Neural crest cell (in vitro differentiated cells): ENCODE measurements at regions not wholly inside any gene's neighbourhood (a gene's known extent, or its start where the extent isn't known, plus 50 kb on each side); places are given as distances from the start of the nearest gene placed in this dataset.

Source experiments
- DNase-seq: peaks from one replicate; pipeline ENCODE4 v3.0.0; 2021; ENCODE audit warnings: low read depth, mixed read lengths, low spot score
- H3K27ac Mint-ChIP-seq: one replicate; pipeline ENCODE4 v1.8.0; 2021; ENCODE audit warnings: mild to moderate bottlenecking, mixed read lengths; ENCODE audit not compliant: unreplicated experiment
- H3K27me3 Mint-ChIP-seq: 2 replicates; pipeline ENCODE4 v1.8.0; 2021; ENCODE audit warnings: low read depth, mild to moderate bottlenecking, mixed read lengths
- H3K36me3 Mint-ChIP-seq: 2 replicates; pipeline ENCODE4 v1.8.0; 2021; ENCODE audit warnings: low read depth, mild to moderate bottlenecking, mixed read lengths
- H3K4me1 Mint-ChIP-seq: 2 replicates; pipeline ENCODE4 v1.8.0; 2021; ENCODE audit warnings: mixed read lengths
- H3K4me3 Mint-ChIP-seq: one replicate; pipeline ENCODE4 v1.8.0; 2021; ENCODE audit warnings: mild to moderate bottlenecking, mixed read lengths
- H3K9me3 Mint-ChIP-seq: 2 replicates; pipeline ENCODE4 v1.8.0; 2021; ENCODE audit warnings: mixed read lengths
- CTCF ChIP-seq: fragments of 200-600 bp; sonication (generic); conservative IDR thresholded peaks from 2 replicates; pipeline ENCODE4 v1.5.0; 2021; ENCODE audit warnings: antibody characterized with exemption, mild to moderate bottlenecking

GRCh38 chr1:232385221-232385620, 244.7 kb downstream of the SIPA1L2 start:
- peak overlapping the region; percentile 95 for H3K27ac Mint-ChIP-seq
- H3K4me3 Mint-ChIP-seq: no peak overlapping the region
- no peak for TF ChIP-seq CTCF
- H3K36me3 Mint-ChIP-seq: no peaks in the 10 kb centered on the region
- H3K9me3 Mint-ChIP-seq: no peaks in the 10 kb centered on the region
- peaks cover 13% of the 10 kb centered on the region for H3K4me1 Mint-ChIP-seq
- DNase-seq: no peak
- H3K27me3 Mint-ChIP-seq: no peaks in the 10 kb centered on the region

GRCh38 chr1:232384171-232384883, 245.6 kb downstream of the SIPA1L2 start:
- H3K4me1 Mint-ChIP-seq: peaks cover 12% of the 10 kb centered on the region
- H3K27me3 Mint-ChIP-seq: no peaks in the 10 kb centered on the region
- H3K36me3 Mint-ChIP-seq: no peaks in the 10 kb centered on the region
- no peak for TF ChIP-seq CTCF
- H3K27ac Mint-ChIP-seq: no peak overlapping the region
- no peaks in the 10 kb centered on the region for H3K9me3 Mint-ChIP-seq
- no peak overlapping the region for H3K4me3 Mint-ChIP-seq
- no peak for DNase-seq

DNA sequence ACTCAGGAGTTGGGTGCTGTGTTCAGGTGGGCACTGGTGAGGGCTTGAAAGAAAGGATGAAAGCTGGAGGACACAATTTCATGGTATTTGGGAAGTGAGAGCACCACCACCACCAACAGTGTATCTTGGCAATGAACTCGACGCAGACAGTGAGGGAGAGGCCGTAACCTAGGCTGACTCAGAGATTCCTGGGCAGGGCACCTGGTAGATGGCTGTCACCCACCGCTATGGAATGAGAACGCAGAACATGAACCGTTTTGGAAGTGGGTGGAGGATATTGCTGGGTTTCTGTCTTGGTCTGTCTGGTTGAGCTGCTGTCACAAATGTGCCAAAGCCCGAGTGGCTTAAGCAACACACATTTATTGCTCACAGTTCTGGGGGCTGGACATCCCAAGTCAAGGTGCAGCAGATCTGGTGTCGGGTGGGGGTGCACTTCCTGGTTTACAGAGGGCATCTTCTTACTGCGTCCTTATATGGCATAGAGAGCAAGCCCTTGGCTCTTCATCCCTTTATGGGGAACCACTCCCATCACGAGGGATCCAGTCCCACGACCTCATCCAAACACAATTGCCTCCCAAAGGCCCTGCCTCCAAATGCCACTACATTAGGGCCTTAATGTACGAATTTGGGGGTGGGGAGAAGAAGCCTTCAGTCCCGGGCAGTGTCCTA, 246.3 kb downstream of the SIPA1L2 start:
- Mint-ChIP-seq H3K27me3 (no peaks in the 10 kb centered on the region), H3K27ac (peak overlapping the region; percentile 67), H3K4me3 (no peak overlapping the region), H3K4me1 (peaks cover 12% of the 10 kb centered on the region), H3K36me3 (no peaks in the 10 kb centered on the region), H3K9me3 (no peaks in the 10 kb centered on the region)
- TF ChIP-seq CTCF: no peak
- no peak for DNase-seq

DNA sequence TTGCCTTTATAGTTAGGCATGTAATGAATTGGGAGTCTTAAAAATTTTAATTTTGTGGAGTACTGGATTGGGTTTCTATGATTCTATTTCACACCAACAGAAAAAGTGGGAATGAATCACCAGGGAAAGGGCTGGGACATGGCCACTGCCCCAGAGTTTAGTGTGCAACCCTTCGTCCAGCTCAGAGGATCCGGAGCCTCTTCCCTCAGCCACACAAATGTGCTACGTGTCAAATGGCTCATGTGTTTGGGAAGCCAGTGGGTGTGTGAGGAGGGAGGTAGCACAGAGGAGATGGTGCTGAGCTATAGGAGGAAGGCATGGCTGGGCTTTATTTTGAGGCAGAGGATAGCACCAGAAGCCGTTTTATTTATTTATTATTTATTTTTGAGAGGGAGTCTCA, 247.3 kb downstream of the SIPA1L2 start:
- no peak for TF ChIP-seq CTCF
- H3K27me3 Mint-ChIP-seq: no peaks in the 10 kb centered on the region
- peaks cover 12% of the 10 kb centered on the region for H3K4me1 Mint-ChIP-seq

GRCh38 chr1:232381394-232382100, 248.4 kb downstream of the SIPA1L2 start:
- H3K4me1 Mint-ChIP-seq: peaks cover 22% of the 10 kb centered on the region
- H3K36me3 Mint-ChIP-seq: no peaks in the 10 kb centered on the region
- H3K27ac Mint-ChIP-seq: no peak overlapping the region
- TF ChIP-seq CTCF: no peak
- H3K27me3 Mint-ChIP-seq: no peaks in the 10 kb centered on the region
- DNase-seq: no peak
- no peak overlapping the region for H3K4me3 Mint-ChIP-seq
- no peaks in the 10 kb centered on the region for H3K9me3 Mint-ChIP-seq

More for the DNA sequence above, 247.3 kb downstream of the SIPA1L2 start:
- Mint-ChIP-seq H3K36me3 (no peaks in the 10 kb centered on the region), H3K27ac (no peak overlapping the region), H3K9me3 (no peaks in the 10 kb centered on the region), H3K4me3 (no peak overlapping the region)
- no peak for DNase-seq
